AG04449 (cell line): ENCODE measurements at regions not wholly inside any gene's neighbourhood (a gene's known extent, or its start where the extent isn't known, plus 50 kb on each side); places are given as distances from the start of the nearest gene placed in this dataset.

ENCODE experiments used
- CTCF ChIA-PET: fragments of 350-600 bp; formaldehyde crosslinking; extraction: SDS; loops from one replicate; lab custom pipeline; 2021; ENCODE audit warnings: antibody characterized with exemption; lab: Yijun Ruan, JAX
- POLR2A ChIA-PET: fragments of 400-600, 350-600 bp; formaldehyde crosslinking; extraction: SDS; loops from one replicate; lab custom pipeline; 2020; ENCODE audit warnings: antibody characterized with exemption, inconsistent platforms; lab: Yijun Ruan, JAX
- DNase-seq: peaks from one replicate; pipeline ENCODE4 v3.0.0-alpha.2; 2010; ENCODE audit warnings: low read depth, low spot score
- H3K4me3 ChIP-seq: 2 replicates; pipeline ENCODE4 v1.5.1; 2011; ENCODE audit warnings: low read depth, mild to moderate bottlenecking, control low read depth, low read length
- CTCF ChIP-seq: IDR thresholded peaks from one replicate; pipeline ENCODE4 v1.5.1; 2011; ENCODE audit warnings: mild to moderate bottlenecking, moderate library complexity, low read length, control low read depth, inconsistent platforms; ENCODE audit not compliant: insufficient read depth; ENCODE audit errors: missing control alignments

GRCh38 chr7:130877236-130877990 is 143.4 kb upstream of the KLF14 start:
- POLR2A ChIA-PET: interaction anchor here (0.6 kb wide), 1 partner anchor 9 kb away, joined by 3 read pairs; no protein-coding TSS in a partner anchor
- TF ChIP-seq CTCF: no peak
- DNase-seq: no peak
- CTCF ChIA-PET: interaction anchor here (0.9 to 1.5 kb wide), 4 partner anchors 18 to 806 kb away, joined by 3 to 7 read pairs (median 4); no protein-coding TSS in a partner anchor
- H3K4me3 ChIP-seq: no peak overlapping the region

GRCh38 chr7:130877991-130878305 is 143.9 kb upstream of the KLF14 start:
- POLR2A ChIA-PET: no interaction called here
- DNase-seq: no peak
- CTCF ChIA-PET: interaction anchor here (0.9 to 1.5 kb wide), 4 partner anchors 17 to 806 kb away, joined by 3 to 7 read pairs (median 4); no protein-coding TSS in a partner anchor
- TF ChIP-seq CTCF: no peak
- H3K4me3 ChIP-seq: no peak overlapping the region

GRCh38 chr7:130878785-130879184 is 144.8 kb upstream of the KLF14 start:
- POLR2A ChIA-PET: interaction anchor here (0.5 kb wide), 1 partner anchor 29 kb away, joined by 3 read pairs; no protein-coding TSS in a partner anchor
- no peak overlapping the region for H3K4me3 ChIP-seq
- CTCF ChIA-PET: no interaction called here
- TF ChIP-seq CTCF: no peak
- DNase-seq: peak; percentile 40

GRCh38 chr7:130879191-130879590 is 145.2 kb upstream of the KLF14 start:
- H3K4me3 ChIP-seq: no peak overlapping the region
- POLR2A ChIA-PET: interaction anchor here (0.5 kb wide), 1 partner anchor 29 kb away, joined by 3 read pairs; no protein-coding TSS in a partner anchor
- CTCF ChIA-PET: no interaction called here
- TF ChIP-seq CTCF: no peak
- no peak for DNase-seq

- no peak for TF ChIP-seq CTCF
- ChIA-PET POLR2A (no interaction called here), CTCF (interaction anchor here (1.4 to 3.2 kb wide), 2 partner anchors 17 to 160 kb away, joined by 5 to 22 read pairs; no protein-coding TSS in a partner anchor)
- DNase-seq: no peak
- H3K4me3 ChIP-seq: no peak overlapping the region
Measured at GRCh38 chr7:130880668-130881067, 146.7 kb upstream of the KLF14 start.

GRCh38 chr7:130881091-130881798 is 147.2 kb upstream of the KLF14 start:
- CTCF ChIA-PET: interaction anchor here (0.9 to 3.2 kb wide), 7 partner anchors 16 to 159 kb away, joined by 3 to 22 read pairs (median 5); no protein-coding TSS in a partner anchor
- POLR2A ChIA-PET: no interaction called here
- no peak for TF ChIP-seq CTCF
- H3K4me3 ChIP-seq: no peak overlapping the region
- DNase-seq: no peak
